ENCODE measurements at regions not wholly inside any gene's neighbourhood (a gene's known extent, or its start where the extent isn't known, plus 50 kb on each side); places are given as distances from the start of the nearest gene placed in this dataset.

DNA sequence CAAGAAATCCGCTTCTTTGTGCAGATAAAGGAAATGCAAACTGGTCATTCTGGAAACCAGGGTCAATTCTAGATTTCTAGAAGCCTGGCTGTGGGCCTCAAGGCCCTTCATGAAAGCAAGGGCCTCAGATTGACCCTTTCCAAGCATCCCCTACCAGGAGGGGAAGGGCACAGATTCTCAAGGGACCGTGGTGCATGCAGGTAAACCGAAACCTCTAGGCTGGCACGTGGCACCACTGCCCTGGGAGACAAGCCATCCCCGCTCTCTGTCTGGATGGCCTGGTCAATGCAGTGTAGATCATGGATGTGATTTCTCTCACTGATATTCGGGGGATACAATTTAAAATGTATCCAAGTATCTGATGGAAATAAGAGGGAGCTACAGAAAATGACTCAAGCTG lies 69.4 kb downstream of the TOMM20 start:
- TF ChIP-seq POLR2A (IDR thresholded peaks at IDR 0.05) = no peak
- TF ChIP-seq, protein P1, sequence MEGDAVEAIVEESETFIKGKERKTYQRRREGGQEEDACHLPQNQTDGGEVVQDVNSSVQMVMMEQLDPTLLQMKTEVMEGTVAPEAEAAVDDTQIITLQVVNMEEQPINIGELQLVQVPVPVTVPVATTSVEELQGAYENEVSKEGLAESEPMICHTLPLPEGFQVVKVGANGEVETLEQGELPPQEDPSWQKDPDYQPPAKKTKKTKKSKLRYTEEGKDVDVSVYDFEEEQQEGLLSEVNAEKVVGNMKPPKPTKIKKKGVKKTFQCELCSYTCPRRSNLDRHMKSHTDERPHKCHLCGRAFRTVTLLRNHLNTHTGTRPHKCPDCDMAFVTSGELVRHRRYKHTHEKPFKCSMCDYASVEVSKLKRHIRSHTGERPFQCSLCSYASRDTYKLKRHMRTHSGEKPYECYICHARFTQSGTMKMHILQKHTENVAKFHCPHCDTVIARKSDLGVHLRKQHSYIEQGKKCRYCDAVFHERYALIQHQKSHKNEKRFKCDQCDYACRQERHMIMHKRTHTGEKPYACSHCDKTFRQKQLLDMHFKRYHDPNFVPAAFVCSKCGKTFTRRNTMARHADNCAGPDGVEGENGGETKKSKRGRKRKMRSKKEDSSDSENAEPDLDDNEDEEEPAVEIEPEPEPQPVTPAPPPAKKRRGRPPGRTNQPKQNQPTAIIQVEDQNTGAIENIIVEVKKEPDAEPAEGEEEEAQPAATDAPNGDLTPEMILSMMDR (IDR thresholded peaks at IDR 0.05) = no peak

Measured in uterus (tissue), 2 donors.